ENCODE measurements at regions not wholly inside any gene's neighbourhood (a gene's known extent, or its start where the extent isn't known, plus 50 kb on each side); places are given as distances from the start of the nearest gene placed in this dataset.

DNA sequence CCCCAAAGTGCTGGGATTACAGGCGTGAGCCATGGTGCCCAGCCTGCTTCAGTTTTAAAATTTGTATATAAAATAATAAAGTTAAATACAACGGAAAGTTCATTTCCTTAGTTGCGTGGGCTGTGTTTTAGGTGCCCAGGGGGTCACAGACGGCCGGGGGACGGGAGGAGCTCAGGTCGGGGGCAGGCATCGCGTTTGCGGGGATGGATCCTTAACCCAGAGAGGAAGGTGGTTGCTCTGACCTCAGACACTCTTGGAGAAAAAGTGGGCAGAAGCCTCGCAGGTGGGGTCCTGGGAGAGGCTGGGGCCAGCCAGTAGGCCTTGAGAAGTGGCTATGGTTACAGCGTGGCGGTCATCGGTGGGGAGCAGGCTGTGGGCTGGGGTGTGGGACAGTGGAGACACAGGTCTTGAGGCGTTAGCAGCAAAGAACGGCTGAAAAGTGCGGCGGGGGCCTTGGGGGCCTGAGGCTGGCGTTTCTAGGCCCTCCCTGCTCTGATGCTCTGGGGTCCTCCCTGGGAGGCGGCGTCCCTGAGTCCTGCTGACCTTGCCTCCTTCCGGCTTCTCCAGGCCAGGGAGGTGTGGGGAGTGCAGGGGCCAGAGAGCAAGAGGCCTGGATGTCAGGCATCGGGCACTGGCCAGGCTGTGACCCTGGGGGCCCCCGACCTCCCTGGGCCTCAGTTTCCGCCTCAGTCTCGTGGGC, 54.4 kb downstream of the UNCX start:
- intact Hi-C loops (cut with DNase I), result no loop called here
- Histone ChIP-seq H3K4me1 (peaks cover 0 to 13% (median 4%) of the 10 kb centered on the region in 12 donors), H3K36me3 (no peaks in the 10 kb centered on the region), H3K4me3 (no peak overlapping the region), H3K27ac (no peak overlapping the region), H3K27me3 (peaks cover 0 to 82% (median 17%) of the 10 kb centered on the region in 9 donors), H3K9me3 (no peaks in the 10 kb centered on the region)
- WGBS, 4 donors, result 78 to 81% (median 79%) methylated on average over 26 of the region's 26 CpGs
- TF ChIP-seq POLR2A (IDR thresholded peaks at IDR 0.05), result no peak
- TF ChIP-seq, protein P1, sequence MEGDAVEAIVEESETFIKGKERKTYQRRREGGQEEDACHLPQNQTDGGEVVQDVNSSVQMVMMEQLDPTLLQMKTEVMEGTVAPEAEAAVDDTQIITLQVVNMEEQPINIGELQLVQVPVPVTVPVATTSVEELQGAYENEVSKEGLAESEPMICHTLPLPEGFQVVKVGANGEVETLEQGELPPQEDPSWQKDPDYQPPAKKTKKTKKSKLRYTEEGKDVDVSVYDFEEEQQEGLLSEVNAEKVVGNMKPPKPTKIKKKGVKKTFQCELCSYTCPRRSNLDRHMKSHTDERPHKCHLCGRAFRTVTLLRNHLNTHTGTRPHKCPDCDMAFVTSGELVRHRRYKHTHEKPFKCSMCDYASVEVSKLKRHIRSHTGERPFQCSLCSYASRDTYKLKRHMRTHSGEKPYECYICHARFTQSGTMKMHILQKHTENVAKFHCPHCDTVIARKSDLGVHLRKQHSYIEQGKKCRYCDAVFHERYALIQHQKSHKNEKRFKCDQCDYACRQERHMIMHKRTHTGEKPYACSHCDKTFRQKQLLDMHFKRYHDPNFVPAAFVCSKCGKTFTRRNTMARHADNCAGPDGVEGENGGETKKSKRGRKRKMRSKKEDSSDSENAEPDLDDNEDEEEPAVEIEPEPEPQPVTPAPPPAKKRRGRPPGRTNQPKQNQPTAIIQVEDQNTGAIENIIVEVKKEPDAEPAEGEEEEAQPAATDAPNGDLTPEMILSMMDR (IDR thresholded peaks at IDR 0.05), result no peak
- DNase-seq (peak in 1 of 5 donors; percentile 7), ATAC-seq (no peak)

DNA sequence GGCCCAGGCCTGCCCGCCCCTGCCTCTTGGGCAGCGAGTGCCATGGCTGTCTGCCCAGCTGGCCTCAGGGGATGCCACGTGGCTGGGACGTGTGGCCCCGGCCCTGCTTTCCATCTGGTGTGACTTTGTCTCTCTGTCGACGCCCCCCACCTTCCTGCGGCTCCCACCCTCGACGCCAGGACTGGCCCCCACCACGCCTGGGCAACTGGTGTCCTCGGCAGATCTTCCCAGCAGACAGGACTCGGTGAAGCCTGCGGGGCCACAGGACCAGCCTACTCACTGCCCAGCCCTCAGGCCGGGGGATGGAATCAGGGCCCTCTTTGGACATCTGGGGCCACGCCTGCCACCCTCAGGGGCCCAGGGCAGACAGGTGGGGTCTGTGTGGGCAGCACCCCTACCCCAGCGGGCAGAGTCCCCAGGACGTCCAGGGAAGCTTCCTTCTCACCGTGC, 55.1 kb downstream of the UNCX start:
- Histone ChIP-seq H3K27me3 (peaks cover 0 to 82% (median 21%) of the 10 kb centered on the region in 9 donors), H3K36me3 (no peaks in the 10 kb centered on the region), H3K4me3 (no peak overlapping the region), H3K9me3 (no peaks in the 10 kb centered on the region), H3K4me1 (peaks cover 0 to 13% (median 4%) of the 10 kb centered on the region in 12 donors), H3K27ac (no peak overlapping the region)
- intact Hi-C loops (cut with DNase I), result no loop called here
- DNase-seq (peak in 2 of 5 donors; percentile 7 to 20), ATAC-seq (no peak)
- TF ChIP-seq, protein P1 (IDR thresholded peaks at IDR 0.05), result no peak
- TF ChIP-seq POLR2A (IDR thresholded peaks at IDR 0.05), result no peak
- WGBS, 4 donors, result 63 to 71% (median 66%) methylated on average over 11 to 19 of the region's 19 CpGs

DNA sequence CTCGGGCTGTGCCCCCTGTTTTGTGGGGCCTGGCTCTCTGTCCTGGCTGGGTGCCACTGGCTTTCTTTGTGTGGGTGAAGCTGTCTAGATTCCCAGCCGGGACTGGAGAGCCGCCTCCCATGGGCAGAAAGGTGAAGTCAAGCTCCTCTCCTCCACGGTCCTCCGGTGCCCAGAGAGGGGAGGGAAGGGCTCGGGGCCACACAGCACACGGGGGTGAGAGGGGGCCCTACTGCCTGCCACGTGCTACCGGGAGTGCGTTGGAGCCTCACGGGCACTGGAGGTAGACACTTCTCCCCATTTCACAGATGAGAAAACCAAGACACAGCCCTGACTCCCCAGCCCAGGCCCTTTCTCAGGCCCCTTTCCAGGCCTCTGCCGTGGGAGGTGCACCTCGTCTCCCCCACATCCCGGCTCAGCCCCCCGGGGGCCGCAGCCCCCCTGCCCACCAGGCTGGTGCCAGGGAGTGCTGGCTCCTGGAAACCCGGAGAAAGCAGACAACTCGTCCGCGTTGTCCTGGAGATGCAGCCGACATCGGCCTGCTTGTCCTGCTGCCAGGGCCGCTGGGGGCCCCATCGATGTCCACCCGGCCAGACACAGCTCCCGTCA, 55.8 kb downstream of the UNCX start:
- Histone ChIP-seq H3K4me1 (peaks cover 0 to 13% (median 4%) of the 10 kb centered on the region in 12 donors), H3K27ac (no peak overlapping the region), H3K27me3 (peaks cover 4 to 88% (median 21%) of the 10 kb centered on the region in 9 donors), H3K9me3 (no peaks in the 10 kb centered on the region), H3K4me3 (no peak overlapping the region), H3K36me3 (no peaks in the 10 kb centered on the region)
- intact Hi-C loops (cut with DNase I), result no loop called here
- TF ChIP-seq, protein P1 (IDR thresholded peaks at IDR 0.05), result no peak
- TF ChIP-seq POLR2A (IDR thresholded peaks at IDR 0.05), result no peak
- 78 to 88% (median 82%) methylated on average over 18 to 26 of the region's 26 CpGs for WGBS, 4 donors
- DNase-seq (peak in 1 of 5 donors; percentile 19), ATAC-seq (no peak)

DNA sequence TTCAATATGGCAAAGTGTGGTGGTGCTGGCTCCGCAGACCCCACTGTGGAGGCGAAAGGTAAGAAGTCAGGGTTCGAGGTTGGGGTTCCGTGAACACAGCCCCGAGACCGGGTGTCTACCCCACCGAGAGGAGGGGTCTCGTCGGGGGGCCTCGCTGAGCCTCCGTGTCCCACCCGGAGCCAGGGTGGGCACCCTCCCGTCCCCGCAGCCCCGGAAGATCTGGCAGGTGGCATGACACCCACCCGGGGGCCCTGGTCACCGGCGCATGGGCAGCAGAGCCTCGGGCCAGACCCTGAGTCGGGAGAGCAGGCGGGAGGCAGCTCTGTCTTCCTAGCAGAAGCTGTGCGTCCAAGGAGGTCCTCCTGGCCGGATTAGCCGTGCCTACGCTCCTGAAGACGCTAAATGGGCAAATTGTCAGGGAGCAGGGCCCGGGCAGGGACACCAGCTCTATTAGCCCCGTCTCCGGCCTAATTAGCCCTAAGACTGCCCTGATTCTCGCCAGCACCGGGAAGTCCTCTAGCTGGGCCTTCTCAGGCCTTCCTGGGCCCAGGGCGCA, 56.4 kb downstream of the UNCX start:
- peaks cover 4 to 89% (median 27%) of the 10 kb centered on the region in 9 donors for H3K27me3 ChIP-seq
- H3K9me3 ChIP-seq, result no peaks in the 10 kb centered on the region
- H3K4me1 ChIP-seq, result peaks cover 0 to 13% (median 4%) of the 10 kb centered on the region in 12 donors
- TF ChIP-seq, protein P1 (IDR thresholded peaks at IDR 0.05), result no peak
- TF ChIP-seq POLR2A (IDR thresholded peaks at IDR 0.05), result no peak
- H3K4me3 ChIP-seq, result no peak overlapping the region
- DNase-seq (peak in 1 of 5 donors; percentile 22), ATAC-seq (no peak)
- WGBS, 4 donors, result 68 to 85% (median 75%) methylated on average over 29 to 32 of the region's 32 CpGs
- intact Hi-C loops (cut with DNase I), result no loop called here
- H3K36me3 ChIP-seq, result no peaks in the 10 kb centered on the region
- no peak overlapping the region for H3K27ac ChIP-seq

Data from heart left ventricle (tissue), 16 donors.